IPS-NIHi11 (cell line): ENCODE measurements at regions not wholly inside any gene's neighbourhood (a gene's known extent, or its start where the extent isn't known, plus 50 kb on each side); places are given as distances from the start of the nearest gene placed in this dataset.
"Not testable (repeated sequence)": the region's sequence is repeated elsewhere in the genome, so short reads cannot be mapped to it uniquely, and the experiment has no call there.

Source experiments
- DNase-seq: peaks from one replicate; pipeline ENCODE4 v3.0.0; 2012; ENCODE audit warnings: mixed read lengths, low spot score

DNA sequence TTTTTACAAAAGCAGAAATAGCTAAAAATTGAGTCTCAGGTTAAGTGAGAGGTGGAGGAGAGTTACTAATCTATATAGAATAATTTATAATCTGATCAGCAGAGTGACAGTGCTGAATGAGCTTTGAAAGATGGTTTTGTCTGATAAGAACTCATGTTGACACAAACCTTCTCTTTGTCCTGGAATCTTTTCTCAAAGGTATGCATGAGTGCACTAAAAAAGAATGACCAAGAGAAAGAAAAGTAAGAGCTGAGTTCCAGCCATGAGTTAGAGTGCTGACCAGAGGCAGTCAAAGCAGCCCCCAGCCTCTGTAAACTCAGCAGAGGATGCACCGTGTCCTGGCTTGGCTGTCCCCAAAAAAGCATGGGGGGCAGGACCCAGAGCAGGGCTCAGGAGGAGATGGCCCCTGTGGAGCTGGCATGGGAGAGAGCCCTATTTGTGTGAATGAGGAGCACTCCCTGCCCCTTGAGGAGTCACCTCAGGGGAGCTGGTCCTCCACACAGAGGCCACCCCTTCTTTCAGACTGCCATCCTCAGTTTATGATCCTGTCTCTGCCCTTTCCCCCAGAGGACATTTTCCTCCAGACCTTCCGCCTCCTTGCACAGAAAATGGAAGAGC is 129.8 kb downstream of the SEC23A start:
- no peak for DNase-seq

DNA sequence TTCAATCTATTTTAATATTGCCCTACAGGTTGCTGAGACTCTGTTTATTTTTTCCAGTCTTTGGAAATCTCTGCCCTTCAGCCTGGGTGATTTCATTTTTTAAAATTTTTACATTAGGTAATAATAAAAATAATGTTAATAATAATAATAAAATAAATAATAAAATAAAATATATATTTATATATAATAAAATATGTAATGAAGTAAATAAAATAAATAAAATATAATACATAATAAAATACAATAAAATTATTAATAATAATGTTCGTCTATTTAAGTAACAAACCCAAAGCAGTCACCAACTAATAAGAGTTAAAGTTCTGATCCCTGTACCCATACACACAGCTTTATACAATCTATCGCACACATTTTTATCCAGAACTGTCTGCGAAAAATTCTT is 130.5 kb downstream of the SEC23A start:
- no peak for DNase-seq

DNA sequence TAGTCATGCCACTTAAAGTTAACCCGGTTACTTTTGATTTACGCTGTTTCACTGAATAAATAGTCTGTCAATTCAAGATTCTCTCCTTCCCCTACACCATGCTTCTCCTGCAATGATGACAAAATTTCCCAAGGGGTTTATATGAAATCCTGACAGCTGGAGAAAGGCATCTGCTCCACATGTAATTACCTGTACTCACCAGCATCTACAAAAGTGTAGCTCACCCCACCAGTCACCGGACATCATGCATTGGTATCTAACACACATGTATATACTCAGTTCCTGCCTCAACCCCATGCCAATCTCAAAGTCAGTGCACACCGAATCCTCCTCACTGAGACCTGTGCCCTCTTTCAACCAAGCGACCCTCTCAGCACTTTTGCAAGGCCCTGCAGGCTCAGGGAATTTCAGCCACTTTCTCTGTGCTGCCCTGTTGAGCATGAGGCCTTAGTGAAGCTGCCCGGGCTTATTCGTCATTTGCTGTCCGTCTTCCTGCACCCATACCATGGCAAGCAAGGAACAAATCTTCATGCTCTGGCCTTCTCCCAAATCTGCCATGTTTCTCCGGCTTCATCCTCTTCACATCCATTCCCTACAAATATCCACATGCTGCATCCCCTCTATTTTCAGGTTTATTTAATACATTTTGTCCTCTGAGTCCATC is 131.6 kb downstream of the SEC23A start:
- DNase-seq: no peak

DNA sequence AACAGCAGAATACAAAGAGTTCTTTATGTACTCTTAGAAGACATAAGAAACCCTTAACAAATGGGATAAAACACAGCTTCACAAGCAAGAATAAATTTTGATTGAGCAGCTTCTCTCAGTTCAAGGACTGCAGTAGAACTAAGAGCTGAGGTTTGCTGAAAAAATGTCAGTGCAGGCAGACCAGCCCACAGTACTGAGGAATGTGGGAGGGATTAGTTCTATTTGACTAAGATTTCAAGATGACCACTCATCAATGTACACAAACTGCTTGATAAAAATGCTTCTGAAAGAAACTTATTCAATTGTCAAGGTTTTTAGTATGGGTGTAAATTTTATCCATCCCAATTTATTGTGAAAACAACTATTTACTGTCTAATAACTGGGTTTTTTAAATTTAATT is 138.4 kb downstream of the SEC23A start:
- DNase-seq: peak; percentile 54

DNA sequence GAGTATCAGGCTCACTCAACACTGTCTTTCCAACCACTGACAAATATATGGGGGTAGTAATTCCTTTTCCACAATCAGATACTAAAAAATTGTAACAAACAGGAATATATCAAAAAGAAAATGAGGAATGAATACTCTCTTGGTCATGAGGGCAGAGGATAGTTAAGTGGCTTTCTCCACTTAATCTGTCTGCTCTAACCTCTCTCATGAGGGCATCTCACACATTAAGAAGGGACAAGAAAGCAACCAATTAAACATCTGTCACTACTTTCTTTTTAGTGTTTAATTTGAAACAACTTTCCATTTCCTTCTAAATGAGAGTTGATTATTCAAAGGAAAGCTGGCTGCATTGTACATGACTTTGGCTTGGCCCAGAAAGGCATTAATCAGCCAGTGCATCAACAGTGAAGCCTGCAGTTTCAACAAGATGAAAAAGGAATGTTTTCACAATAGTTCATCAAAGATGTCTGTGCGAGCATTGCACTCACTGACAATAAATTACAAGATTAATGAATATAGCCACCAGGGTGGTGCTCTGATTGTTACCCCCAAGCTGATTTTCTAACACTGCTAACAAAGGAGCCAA is 142.0 kb downstream of the SEC23A start:
- no peak for DNase-seq

DNA sequence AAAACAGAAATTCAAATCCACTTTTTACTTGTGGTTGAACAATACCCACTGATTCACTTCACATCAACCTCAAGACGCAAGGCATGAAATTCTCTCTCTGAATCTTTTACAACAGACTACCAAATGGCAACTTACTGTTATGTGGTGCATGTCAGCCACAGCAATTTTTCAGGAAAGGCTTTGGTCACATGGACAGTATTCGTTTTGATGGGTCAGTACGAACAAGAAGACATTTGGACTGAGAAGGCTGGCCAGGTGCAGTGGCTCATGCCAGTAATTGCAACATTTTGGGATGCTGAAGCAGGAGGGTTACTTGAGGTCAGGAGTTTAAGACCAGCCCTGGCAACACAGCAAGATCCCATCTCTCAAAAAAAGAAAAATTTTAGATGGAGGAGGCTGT is 144.0 kb downstream of the SEC23A start:
- no peak for DNase-seq

DNA sequence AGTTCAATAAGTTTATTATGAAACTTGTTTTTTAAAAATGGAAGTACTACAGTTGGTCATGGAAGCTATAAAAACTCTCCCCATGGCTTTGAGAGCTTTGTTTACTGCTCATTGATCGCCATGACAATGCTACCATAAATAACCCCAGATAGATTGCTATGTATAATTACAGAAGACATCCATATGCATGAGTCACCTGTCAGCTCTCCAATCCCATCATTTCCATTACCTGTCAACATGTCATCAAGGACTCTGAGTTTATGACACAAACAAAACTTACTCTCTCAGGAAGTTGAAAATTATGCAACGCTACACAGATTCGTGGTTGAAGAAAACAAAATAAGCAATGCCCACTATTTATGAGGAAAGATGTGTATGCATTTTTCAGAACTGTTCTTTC is 144.4 kb downstream of the SEC23A start:
- DNase-seq: no peak

DNA sequence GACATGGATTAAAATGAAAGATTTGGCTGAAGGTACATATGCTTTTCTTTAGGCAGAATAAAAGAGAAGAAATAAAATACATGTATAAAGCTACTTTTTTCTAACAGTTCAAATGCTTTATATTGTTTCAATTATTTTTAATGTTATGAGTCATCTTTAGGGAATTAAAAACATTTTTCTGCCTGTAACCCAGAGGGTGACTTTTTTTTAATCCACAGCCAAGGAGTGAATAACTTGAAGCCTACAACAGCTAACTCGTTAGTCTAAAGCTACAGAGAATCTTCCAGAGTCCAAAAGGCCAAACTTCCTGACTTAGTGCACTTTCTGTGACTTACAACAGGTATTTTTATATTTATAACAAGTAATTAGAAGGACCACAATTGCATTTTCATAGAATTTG is 151.6 kb downstream of the SEC23A start:
- no peak for DNase-seq

DNA sequence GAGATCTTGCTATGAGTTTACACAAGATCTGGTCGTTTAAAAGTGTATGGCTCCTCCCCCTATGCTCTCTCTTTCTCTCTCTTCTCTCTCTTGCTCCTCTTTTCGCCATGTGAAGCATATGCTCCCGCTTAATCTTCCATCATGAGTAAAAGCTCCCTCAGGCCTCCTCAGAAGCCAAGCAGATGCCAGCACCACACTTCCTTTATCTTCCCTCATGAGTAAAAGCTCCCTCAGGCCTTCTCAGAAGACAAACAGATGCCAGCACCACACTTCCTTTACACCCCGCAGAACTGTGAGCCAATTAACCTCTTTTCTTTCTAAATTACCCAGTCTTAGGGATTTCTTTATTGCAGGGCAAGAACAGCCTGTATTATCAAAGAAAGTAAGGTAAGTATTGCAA is 152.4 kb downstream of the SEC23A start:
- DNase-seq: no peak

DNA sequence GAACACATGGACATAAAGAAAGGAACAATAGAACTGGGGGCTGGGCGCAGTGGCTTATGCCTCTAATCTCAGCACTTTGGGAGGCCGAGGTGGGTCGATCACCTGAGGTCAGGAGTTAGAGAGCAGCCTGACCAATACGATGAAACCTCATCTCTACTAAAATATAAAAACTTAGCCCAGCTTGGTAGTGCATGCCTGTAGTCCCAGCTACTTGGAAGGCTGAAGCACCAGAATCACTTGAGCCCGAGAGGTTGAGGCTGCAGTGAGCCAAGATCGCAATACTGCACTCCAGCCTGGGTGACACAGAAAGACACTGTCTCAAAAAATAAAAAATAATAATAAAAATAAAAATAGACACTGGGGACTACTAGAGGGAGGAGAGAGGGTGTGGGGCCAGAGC is 154.5 kb downstream of the SEC23A start:
- no peak for DNase-seq

DNA sequence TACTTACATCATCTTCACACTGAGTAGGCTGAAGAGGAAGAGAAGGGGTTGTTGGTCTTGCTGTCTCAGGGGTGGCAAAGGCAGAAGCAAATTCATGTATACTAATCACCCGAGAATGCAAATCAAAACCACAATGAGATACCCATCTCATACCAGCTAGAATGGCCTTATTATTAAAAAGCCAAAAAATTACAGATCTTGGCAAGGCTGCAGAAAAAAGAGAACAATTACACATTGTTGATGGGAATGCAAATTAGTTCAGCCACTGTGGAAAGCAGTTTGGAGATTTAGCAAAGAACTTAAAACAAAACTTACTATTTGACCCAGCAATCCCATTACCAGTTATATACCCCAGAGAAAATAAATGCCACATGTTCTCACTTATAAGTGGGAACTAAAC is 154.9 kb downstream of the SEC23A start:
- no peak for DNase-seq

DNA sequence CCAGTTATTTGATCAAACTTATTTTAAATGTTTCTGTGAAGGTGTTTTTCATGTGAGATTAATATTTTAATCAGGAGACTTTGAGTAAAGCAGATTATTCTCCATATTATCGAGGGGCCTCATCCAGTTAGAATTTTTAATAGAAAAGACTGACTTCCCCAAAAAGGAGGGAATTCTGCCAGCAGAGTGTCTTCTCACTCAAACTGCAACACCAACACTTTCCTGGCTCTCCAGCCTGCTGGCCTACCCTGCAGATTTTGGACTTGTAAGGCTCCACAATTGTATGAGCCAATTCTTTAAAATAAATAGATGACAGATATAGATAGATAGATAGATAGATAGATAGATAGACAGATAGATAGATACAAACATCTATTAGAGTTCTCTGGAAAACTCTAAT is 155.7 kb downstream of the SEC23A start:
- DNase-seq: no peak

DNA sequence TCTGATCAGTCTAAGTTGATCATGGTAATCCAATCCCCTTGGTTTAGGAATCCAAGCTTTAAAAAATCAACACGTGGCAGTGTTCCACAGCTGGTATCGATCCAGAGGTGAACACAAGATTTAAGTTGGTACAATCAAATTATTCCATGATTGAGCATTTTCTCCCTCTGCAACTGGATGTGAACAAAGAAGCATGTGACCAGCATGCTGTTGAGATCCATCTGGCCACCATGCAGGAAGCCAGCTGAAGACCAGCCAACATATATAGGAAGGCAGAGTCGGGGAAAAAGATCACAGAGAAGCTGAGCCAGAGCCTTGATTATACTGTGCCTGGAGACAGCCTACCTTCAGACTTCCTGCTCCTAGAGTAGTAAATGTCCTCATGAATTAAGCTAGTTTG is 158.3 kb downstream of the SEC23A start:
- DNase-seq: no peak

DNA sequence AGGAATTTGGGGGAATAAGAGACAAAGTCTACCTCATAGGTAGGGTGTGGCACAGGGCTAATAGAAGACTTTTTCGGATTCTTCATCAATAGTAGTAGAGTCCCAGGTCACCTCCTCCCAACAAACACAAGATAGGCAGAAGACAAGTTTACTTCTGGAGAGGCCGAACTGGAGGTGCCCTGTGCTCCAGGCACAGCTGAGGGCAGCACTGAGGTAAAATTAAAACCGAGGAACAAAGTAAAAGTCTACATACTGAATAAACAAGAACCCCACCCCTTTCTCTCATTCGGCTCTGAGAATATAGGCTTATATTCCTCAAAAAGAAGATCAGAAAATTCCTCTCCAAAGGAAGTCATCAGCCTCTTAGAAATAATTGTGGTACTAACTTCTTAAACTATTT is 161.5 kb downstream of the SEC23A start:
- DNase-seq: peak; percentile 14

DNA sequence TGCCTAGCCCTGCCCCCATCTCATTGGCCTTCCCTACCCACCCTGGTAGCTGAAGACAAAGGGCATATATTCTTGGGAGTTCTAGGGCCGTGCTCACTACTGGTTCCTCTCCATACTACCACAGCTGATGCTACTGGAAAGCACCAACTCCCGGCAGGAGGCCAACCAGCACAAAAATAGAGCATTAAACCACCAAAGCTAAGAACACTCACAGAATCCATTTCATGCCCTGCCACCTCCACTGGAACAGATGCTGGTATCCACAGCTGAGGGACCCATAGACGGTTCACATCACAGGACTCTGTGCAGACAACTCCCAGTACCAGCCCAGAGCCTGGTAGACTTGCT is 170.4 kb downstream of the SEC23A start:
- not testable (repeated sequence) for DNase-seq

DNA sequence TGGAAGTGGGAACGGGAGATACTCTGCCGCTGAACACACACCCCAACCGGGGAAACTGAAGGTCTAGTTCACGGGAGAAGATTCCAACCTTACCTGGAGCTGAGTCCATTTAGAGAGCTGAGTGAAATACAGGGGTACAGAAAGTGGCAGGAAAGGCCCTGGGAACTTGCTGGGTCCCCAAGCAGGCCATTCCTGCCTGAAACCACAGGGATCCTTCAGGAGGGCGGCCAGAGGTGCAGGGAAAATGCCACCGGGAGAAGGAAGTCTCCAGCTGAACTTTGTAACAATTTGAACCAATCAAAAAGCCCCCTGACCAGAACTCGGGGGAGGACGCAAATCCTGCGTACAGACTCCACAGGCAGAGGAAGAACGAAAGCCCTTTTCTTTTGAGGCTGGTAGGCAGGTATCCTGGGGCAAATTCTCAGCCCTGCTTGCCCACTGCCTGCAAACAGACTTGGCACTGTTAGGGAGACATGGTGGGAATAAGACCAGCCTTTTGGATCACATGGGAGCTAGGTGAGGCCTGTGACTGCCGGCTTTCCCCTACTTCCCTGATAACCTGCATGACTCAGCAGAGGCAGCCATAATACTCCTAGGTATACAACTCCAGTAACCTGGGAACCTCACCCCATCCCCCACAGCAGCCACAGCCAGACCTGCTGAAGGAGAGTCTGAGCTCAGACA is 170.9 kb downstream of the SEC23A start:
- no peak for DNase-seq

DNA sequence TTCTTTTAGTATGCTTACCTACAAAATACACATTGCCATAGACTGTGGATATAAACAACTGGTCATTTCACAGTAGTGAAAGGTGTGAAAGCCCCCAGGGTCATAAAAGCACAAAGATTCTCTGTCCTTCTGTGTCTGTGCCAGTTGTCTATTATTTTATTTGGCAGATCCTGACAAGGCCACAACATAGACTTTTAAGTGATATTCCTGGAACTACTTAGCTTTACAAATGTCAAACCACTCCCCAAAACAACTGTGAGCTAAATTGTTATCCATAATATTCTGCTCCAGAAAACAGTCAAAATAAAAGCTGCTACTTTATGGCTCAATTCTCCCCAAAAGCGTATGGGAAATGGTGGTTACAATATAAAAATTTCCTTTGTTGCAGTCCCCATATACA is 172.1 kb downstream of the SEC23A start:
- DNase-seq: no peak

DNA sequence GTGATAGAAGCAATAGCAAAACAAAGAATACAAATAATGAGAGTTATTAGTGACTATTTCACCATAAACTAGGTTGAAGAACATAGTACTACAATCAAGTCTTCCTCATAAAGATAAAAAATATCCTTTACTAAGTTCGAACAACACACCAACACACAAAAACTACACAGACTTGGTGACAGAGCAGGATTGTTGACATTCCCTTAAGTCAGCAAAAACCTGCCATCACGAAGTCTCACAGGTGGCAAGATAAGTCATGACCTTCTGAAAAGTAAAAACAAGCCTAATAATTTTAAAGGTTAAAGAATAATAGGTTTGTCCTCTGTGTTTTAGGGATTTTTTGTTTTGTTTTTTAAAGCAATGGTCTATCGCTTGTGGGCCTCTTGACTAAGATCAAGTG is 173.0 kb downstream of the SEC23A start:
- DNase-seq: no peak

DNA sequence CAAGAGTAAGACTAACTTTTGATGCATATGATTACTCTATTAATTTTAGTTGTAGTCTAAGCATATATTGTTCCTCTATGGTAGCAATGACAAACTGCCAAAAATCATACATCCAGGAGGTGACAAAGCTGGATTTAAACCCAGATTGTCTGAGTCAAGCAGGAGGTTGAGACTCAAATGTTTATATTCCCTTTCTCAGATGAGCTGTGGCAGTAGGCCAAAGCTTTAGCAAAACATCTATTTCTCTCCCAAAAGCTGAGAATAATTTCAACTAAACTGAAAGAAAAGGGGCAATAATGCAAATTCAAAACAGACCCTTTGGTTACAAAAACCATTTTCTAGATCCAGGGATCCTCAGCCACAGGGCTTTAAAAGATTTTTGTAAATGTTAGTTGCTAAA is 173.6 kb downstream of the SEC23A start:
- no peak for DNase-seq

DNA sequence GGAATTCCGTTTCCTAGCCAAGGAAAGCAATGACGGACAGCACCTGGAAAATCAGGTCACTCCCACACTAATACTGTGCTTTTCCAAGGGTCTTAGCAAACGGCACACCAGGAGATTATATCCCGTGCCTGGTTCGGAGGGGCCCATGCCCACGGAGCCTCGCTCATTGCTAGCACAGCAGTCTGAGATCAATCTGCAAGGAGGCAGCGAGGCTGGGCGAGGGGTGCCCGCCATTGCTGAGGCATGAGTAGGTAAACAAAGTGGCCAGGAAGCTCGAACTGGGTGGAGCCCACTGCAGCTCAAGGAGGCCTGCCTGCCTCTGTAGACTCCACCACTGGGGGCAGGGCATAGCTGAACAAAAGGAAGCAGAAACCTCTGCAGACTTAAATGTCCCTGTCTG is 181.1 kb downstream of the SEC23A start:
- not testable (repeated sequence) for DNase-seq

DNA sequence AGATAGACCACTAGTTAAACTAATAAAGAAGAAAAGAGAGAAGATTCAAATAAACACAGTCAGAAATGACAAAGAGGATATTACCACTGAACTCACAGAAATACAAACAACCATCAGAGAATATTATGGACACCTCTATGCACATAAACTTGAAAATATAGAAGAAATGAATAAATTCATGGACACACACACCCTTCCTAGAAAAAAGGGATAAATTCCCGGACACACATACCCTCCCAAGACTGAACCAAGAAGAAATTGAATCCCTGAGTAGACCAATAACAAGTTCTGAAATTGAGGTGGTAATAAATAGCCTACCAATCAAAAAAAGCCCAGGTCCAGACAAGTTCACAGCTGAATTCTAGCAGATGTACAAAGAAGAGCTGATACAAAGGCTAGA is 187.9 kb downstream of the SEC23A start:
- DNase-seq: no peak

DNA sequence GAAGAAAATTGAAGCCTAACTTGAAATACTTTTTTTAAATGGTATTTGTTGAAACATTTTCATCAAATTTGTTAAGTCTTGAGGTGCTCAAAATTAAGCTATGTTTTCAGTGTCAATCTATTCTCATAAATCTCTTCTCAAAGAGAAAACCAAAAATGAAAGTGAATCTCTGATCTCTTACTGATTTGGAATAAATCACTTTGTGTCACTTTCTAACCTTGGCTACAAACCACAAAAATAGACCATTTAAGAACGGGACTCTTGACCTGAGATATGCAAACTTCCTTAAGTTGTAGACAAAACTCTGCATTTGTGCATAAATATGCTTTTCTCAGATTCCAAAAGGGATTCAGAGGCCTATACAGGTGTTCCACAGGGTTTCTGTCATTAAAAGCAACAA is 192.9 kb downstream of the SEC23A start:
- no peak for DNase-seq

DNA sequence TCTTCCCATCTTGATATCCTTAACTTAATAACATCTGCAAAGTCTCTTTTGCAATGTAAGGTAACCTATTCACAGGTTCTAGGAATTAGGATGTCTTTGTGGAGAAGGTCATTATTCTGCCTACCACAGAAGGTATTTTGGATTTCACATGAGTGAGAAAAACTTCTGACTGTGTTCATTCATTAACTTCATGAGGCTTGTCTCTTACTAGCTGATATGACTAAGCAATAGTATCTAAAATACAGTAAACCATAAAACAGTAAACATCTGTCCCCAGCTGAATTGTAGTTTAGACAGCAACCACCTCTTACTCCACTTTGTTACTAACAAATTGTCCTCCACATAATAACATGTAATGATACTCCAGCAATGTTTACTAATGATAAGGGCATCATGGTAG is 198.1 kb downstream of the SEC23A start:
- no peak for DNase-seq
